HEK293T (cell line): ENCODE measurements at regions not wholly inside any gene's neighbourhood (a gene's known extent, or its start where the extent isn't known, plus 50 kb on each side); places are given as distances from the start of the nearest gene placed in this dataset.

ENCODE experiments used
- BHLHE40 ChIP-seq: fragments of 450-650 bp; IDR thresholded peaks from 2 replicates; pipeline ENCODE4 v1.6.1; 2016; ENCODE audit warnings: mild to moderate bottlenecking, moderate library complexity, borderline replicate concordance
- FOXM1 ChIP-seq: fragments of 450-650 bp; IDR thresholded peaks from 2 replicates; pipeline ENCODE4 v1.6.1; 2017; ENCODE audit warnings: mild to moderate bottlenecking, borderline replicate concordance
- HDGF ChIP-seq: fragments of 450-650 bp; IDR thresholded peaks from 2 replicates; pipeline ENCODE4 v1.6.1; 2017; ENCODE audit warnings: antibody characterized with exemption, borderline replicate concordance

GRCh38 chr15:36265422-36265821 lies 314.0 kb upstream of the CDIN1 start:
- TF ChIP-seq FOXM1, result no peak
- TF ChIP-seq BHLHE40, result no peak
- TF ChIP-seq HDGF, result no peak
